Liver (tissue), 8 donors: ENCODE measurements at regions not wholly inside any gene's neighbourhood (a gene's known extent, or its start where the extent isn't known, plus 50 kb on each side); places are given as distances from the start of the nearest gene placed in this dataset.

Experiments used
- DNase-seq: peaks from one replicate; pipeline ENCODE4 v3.0.0-alpha.2; 2017; ENCODE audit warnings: low spot score
- H3K27ac ChIP-seq, 2 donors: one replicate each; pipeline ENCODE4 v1.7.0; 2013; ENCODE audit warnings: inconsistent platforms in 2 of 2, low read length in 2 of 2, control low read depth in 1 of 2, low read depth in 1 of 2, mild to moderate bottlenecking in 1 of 2
- H3K27me3 ChIP-seq, 4 donors: one replicate each; pipeline versions ENCODE4 v1.6.1 to v1.7.0; 2013; ENCODE audit warnings: low read length in 3 of 4, inconsistent platforms in 1 of 4, mild to moderate bottlenecking in 1 of 4, moderate library complexity in 1 of 4; ENCODE audit not compliant: control insufficient read depth in 4 of 4, insufficient read depth in 4 of 4
- H3K36me3 ChIP-seq, 4 donors: one replicate each; pipeline versions ENCODE4 v1.6.1 to v1.7.0; 2013; ENCODE audit warnings: low read length in 3 of 4, mild to moderate bottlenecking in 3 of 4, low read depth in 1 of 4, moderate library complexity in 1 of 4; ENCODE audit not compliant: control insufficient read depth in 4 of 4, insufficient read depth in 3 of 4
- H3K4me1 ChIP-seq, 4 donors: one replicate each; pipeline versions ENCODE4 v1.6.1 to v1.7.0; 2013; ENCODE audit warnings: low read length in 3 of 4, mild to moderate bottlenecking in 3 of 4, moderate library complexity in 1 of 4; ENCODE audit not compliant: control insufficient read depth in 4 of 4, insufficient read depth in 4 of 4
- H3K4me3 ChIP-seq, 3 donors: one replicate each; pipeline versions ENCODE4 v1.6.1 to v1.7.0; 2013; ENCODE audit warnings: low read length in 3 of 3, control low read depth in 1 of 3, low read depth in 1 of 3, mild to moderate bottlenecking in 1 of 3
- H3K9ac ChIP-seq, 2 donors: one replicate each; pipeline ENCODE4 v1.7.0; 2013; ENCODE audit warnings: low read length in 2 of 2, mild to moderate bottlenecking in 2 of 2, moderate library complexity in 2 of 2, control low read depth in 1 of 2, low read depth in 1 of 2
- H3K9me3 ChIP-seq, 4 donors: one replicate each; pipeline versions ENCODE4 v1.6.1 to v1.7.0; 2013; ENCODE audit warnings: low read length in 3 of 4; ENCODE audit not compliant: control insufficient read depth in 4 of 4
- GABPA ChIP-seq, 2 donors: IDR thresholded peaks in 1 of 2; conservative IDR thresholded peaks in 1 of 2; 2 replicates each; pipeline ENCODE4 v1.6.1; 2016; ENCODE audit warnings: antibody characterized with exemption in 2 of 2, mild to moderate bottlenecking in 1 of 2, moderate library complexity in 1 of 2
- HNF4A ChIP-seq, 2 donors: conservative IDR thresholded peaks; 2 replicates each; pipeline ENCODE4 v1.6.1; 2016; ENCODE audit warnings: antibody characterized with exemption in 2 of 2, mild to moderate bottlenecking in 2 of 2
- JUND ChIP-seq, 2 donors: IDR thresholded peaks; 2 replicates each; pipeline ENCODE4 v1.6.1; 2016; ENCODE audit warnings: antibody characterized with exemption in 2 of 2
- NR2F2 ChIP-seq: IDR thresholded peaks from 2 replicates; pipeline ENCODE4 v1.6.1; 2016; ENCODE audit warnings: antibody characterized with exemption
- RXRA ChIP-seq, 2 donors: IDR thresholded peaks; 2 replicates each; pipeline ENCODE4 v1.6.1; 2017 to 2018; ENCODE audit warnings: antibody characterized with exemption in 2 of 2, mild to moderate bottlenecking in 1 of 2
- SP1 ChIP-seq: IDR thresholded peaks from 2 replicates; pipeline ENCODE4 v1.6.1; 2018; ENCODE audit warnings: antibody characterized with exemption, mild to moderate bottlenecking
- TAF1 ChIP-seq: conservative IDR thresholded peaks from 2 replicates; pipeline ENCODE4 v1.6.1; 2016; ENCODE audit warnings: antibody characterized with exemption, mild to moderate bottlenecking
- WGBS: extraction: QIAGEN DNeasy Blood & Tissue Kit; methylation state at CpG from one replicate; pipeline ENCODE4 v1.1.7; 2013; 5-methylcytosine and 5-hydroxymethylcytosine counted together
- TF ChIP-seq, protein P1 (sequence below): IDR thresholded peaks from 2 replicates; pipeline ENCODE4 v1.6.1; 2016; ENCODE audit warnings: antibody characterized with exemption
- TF ChIP-seq, protein P2 (sequence below): IDR thresholded peaks from 2 replicates; pipeline ENCODE4 v1.6.1; 2016; ENCODE audit warnings: antibody characterized with exemption
- TF ChIP-seq, protein P3 (sequence below): IDR thresholded peaks from 2 replicates; pipeline ENCODE4 v1.6.1; 2016; ENCODE audit warnings: antibody characterized with exemption, mild to moderate bottlenecking
- TF ChIP-seq, protein P4 (sequence below): fragments of 150-350 bp; IDR thresholded peaks from 2 replicates; pipeline ENCODE4 v1.5.1; 2017; ENCODE audit warnings: improper control_type of control experiment, low read depth, low read length; ENCODE audit not compliant: missing input control
- TF ChIP-seq, protein P5 (sequence below): IDR thresholded peaks from 2 replicates; pipeline ENCODE4 v1.6.1; 2016; ENCODE audit warnings: antibody characterized with exemption
- donor health status: healthy.
- donor health status: healthy.
- donor health status: healthy.
- donor health status: healthy.
- donor health status: healthy.

DNA sequence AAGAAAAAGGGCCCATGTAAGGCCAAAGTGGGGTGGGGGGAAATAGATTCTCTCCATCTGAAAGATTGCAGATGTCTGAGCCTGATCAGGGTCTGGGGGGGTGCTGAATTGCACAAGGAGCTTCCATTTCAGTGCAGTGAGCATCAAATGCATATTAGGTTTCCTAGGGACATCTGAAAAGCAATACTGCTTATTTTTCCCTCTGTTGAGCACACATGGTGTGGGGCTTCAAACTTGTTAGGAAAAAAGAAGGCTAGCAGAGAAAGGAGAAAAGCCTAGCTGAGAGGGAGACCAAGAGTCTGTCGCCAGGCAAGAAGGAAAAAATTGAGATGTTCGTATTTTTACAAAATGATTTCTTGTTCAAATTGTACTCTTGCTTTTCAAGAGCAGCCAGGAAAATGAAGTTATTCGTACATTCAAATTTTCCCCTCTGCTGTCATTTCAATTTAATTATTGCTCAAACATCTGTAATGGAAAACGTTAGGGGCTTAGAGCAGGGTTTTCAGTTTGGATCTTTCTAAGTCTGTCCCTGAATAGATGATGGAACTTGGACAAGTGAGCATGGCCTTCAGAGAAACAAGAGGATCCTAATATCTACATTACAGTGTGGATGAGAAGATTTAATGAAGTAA, 191.9 kb upstream of the GAS1 start:
- WGBS: 66% methylated on average over 4 of the region's 4 CpGs
- DNase-seq: no peak
- Histone ChIP-seq H3K9ac (no peak overlapping the region), H3K36me3 (no peaks in the 10 kb centered on the region), H3K9me3 (no peaks in the 10 kb centered on the region), H3K4me1 (no peaks in the 10 kb centered on the region), H3K4me3 (no peak overlapping the region), H3K27me3 (no peaks in the 10 kb centered on the region), H3K27ac (no peak overlapping the region)
- TF ChIP-seq, protein P1, sequence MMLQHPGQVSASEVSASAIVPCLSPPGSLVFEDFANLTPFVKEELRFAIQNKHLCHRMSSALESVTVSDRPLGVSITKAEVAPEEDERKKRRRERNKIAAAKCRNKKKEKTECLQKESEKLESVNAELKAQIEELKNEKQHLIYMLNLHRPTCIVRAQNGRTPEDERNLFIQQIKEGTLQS: no peak
- TF ChIP-seq, protein P2, sequence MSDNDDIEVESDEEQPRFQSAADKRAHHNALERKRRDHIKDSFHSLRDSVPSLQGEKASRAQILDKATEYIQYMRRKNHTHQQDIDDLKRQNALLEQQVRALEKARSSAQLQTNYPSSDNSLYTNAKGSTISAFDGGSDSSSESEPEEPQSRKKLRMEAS: no peak
- TF ChIP-seq SP1: no peak
- TF ChIP-seq GABPA (IDR thresholded peaks at IDR 0.05 in 1 of 2, conservative IDR thresholded peaks at IDR 0.05 in 1 of 2): no peak
- TF ChIP-seq TAF1: no peak
- TF ChIP-seq JUND (IDR thresholded peaks at IDR 0.05): no peak
- no peak for TF ChIP-seq RXRA (IDR thresholded peaks at IDR 0.05)
- TF ChIP-seq, protein P3, sequence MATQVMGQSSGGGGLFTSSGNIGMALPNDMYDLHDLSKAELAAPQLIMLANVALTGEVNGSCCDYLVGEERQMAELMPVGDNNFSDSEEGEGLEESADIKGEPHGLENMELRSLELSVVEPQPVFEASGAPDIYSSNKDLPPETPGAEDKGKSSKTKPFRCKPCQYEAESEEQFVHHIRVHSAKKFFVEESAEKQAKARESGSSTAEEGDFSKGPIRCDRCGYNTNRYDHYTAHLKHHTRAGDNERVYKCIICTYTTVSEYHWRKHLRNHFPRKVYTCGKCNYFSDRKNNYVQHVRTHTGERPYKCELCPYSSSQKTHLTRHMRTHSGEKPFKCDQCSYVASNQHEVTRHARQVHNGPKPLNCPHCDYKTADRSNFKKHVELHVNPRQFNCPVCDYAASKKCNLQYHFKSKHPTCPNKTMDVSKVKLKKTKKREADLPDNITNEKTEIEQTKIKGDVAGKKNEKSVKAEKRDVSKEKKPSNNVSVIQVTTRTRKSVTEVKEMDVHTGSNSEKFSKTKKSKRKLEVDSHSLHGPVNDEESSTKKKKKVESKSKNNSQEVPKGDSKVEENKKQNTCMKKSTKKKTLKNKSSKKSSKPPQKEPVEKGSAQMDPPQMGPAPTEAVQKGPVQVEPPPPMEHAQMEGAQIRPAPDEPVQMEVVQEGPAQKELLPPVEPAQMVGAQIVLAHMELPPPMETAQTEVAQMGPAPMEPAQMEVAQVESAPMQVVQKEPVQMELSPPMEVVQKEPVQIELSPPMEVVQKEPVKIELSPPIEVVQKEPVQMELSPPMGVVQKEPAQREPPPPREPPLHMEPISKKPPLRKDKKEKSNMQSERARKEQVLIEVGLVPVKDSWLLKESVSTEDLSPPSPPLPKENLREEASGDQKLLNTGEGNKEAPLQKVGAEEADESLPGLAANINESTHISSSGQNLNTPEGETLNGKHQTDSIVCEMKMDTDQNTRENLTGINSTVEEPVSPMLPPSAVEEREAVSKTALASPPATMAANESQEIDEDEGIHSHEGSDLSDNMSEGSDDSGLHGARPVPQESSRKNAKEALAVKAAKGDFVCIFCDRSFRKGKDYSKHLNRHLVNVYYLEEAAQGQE: no peak
- TF ChIP-seq, protein P4, sequence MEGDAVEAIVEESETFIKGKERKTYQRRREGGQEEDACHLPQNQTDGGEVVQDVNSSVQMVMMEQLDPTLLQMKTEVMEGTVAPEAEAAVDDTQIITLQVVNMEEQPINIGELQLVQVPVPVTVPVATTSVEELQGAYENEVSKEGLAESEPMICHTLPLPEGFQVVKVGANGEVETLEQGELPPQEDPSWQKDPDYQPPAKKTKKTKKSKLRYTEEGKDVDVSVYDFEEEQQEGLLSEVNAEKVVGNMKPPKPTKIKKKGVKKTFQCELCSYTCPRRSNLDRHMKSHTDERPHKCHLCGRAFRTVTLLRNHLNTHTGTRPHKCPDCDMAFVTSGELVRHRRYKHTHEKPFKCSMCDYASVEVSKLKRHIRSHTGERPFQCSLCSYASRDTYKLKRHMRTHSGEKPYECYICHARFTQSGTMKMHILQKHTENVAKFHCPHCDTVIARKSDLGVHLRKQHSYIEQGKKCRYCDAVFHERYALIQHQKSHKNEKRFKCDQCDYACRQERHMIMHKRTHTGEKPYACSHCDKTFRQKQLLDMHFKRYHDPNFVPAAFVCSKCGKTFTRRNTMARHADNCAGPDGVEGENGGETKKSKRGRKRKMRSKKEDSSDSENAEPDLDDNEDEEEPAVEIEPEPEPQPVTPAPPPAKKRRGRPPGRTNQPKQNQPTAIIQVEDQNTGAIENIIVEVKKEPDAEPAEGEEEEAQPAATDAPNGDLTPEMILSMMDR: no peak

DNA sequence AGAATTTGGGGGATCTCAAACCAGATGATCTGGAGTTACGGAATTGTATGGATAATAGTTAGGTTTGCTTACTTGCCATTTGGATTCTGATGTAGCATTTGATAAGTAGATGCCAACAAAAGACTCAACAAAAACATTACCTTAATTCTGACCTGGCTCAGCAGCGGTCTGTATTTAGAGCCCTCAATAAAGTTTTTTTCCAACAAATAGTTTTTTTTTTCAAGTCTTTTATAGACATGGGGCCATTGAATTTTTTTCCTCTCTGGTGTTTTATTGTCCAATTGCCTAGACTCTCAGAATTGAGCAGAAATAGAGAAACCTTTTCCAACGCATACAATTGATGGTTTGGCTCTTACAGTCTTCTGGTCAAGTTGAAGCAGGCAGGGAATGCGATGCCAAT, 192.8 kb upstream of the GAS1 start:
- TF ChIP-seq, protein P5, sequence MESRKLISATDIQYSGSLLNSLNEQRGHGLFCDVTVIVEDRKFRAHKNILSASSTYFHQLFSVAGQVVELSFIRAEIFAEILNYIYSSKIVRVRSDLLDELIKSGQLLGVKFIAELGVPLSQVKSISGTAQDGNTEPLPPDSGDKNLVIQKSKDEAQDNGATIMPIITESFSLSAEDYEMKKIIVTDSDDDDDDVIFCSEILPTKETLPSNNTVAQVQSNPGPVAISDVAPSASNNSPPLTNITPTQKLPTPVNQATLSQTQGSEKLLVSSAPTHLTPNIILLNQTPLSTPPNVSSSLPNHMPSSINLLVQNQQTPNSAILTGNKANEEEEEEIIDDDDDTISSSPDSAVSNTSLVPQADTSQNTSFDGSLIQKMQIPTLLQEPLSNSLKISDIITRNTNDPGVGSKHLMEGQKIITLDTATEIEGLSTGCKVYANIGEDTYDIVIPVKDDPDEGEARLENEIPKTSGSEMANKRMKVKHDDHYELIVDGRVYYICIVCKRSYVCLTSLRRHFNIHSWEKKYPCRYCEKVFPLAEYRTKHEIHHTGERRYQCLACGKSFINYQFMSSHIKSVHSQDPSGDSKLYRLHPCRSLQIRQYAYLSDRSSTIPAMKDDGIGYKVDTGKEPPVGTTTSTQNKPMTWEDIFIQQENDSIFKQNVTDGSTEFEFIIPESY: no peak
- TF ChIP-seq SP1 (no peak), HNF4A (conservative IDR thresholded peaks at IDR 0.05) (no peak), NR2F2 (no peak), TAF1 (no peak)
- TF ChIP-seq, protein P2: no peak
- TF ChIP-seq, protein P1: no peak
- TF ChIP-seq, protein P4: no peak
- TF ChIP-seq, protein P3: no peak
- Histone ChIP-seq H3K36me3 (no peaks in the 10 kb centered on the region), H3K27ac (no peak overlapping the region), H3K9ac (no peak overlapping the region), H3K4me3 (no peak overlapping the region), H3K9me3 (no peaks in the 10 kb centered on the region), H3K27me3 (no peaks in the 10 kb centered on the region), H3K4me1 (no peaks in the 10 kb centered on the region)
- no peak for DNase-seq
- WGBS: 85% methylated on average over 4 of the region's 4 CpGs
